NT2/D1 (cell line): ENCODE measurements at regions not wholly inside any gene's neighbourhood (a gene's known extent, or its start where the extent isn't known, plus 50 kb on each side); places are given as distances from the start of the nearest gene placed in this dataset.

ENCODE experiments used
- DNase-seq: peaks from one replicate; pipeline ENCODE4 v3.0.0-alpha.2; 2011; ENCODE audit warnings: low read depth, low spot score
- H3K27me3 ChIP-seq: 2 replicates; pipeline ENCODE4 v1.6.0; 2011; ENCODE audit warnings: mild to moderate bottlenecking; ENCODE audit not compliant: insufficient read length, insufficient read depth
- H3K36me3 ChIP-seq: 2 replicates; pipeline ENCODE4 v1.6.1; 2011; ENCODE audit warnings: mild to moderate bottlenecking, low read length, mixed read lengths; ENCODE audit not compliant: insufficient read depth, insufficient read length
- H3K4me1 ChIP-seq: 2 replicates; pipeline ENCODE4 v1.5.1; 2011; ENCODE audit not compliant: insufficient read depth, insufficient read length
- H3K4me3 ChIP-seq: 2 replicates; pipeline ENCODE4 v1.5.1; 2011; ENCODE audit warnings: low read depth; ENCODE audit not compliant: insufficient read length
- H3K9ac ChIP-seq: 2 replicates; pipeline ENCODE4 v1.6.0; 2011; ENCODE audit warnings: low read depth; ENCODE audit not compliant: insufficient read length
- H3K9me3 ChIP-seq: 2 replicates; pipeline ENCODE4 v1.5.1; 2011; ENCODE audit warnings: mild to moderate bottlenecking, low read length; ENCODE audit not compliant: insufficient read depth
- SUZ12 ChIP-seq: IDR thresholded peaks from 2 replicates; pipeline ENCODE4 v1.6.1; 2011; ENCODE audit not compliant: insufficient read length, insufficient read depth; ENCODE audit errors: extremely low read depth
- YY1 ChIP-seq: IDR thresholded peaks from 2 replicates; pipeline ENCODE4 v1.6.1; 2011; ENCODE audit not compliant: insufficient read length, insufficient read depth
- ZNF274 ChIP-seq: IDR thresholded peaks from 2 replicates; pipeline ENCODE4 v1.6.1; 2011; ENCODE audit warnings: mild to moderate bottlenecking, low read depth, low read length

DNA sequence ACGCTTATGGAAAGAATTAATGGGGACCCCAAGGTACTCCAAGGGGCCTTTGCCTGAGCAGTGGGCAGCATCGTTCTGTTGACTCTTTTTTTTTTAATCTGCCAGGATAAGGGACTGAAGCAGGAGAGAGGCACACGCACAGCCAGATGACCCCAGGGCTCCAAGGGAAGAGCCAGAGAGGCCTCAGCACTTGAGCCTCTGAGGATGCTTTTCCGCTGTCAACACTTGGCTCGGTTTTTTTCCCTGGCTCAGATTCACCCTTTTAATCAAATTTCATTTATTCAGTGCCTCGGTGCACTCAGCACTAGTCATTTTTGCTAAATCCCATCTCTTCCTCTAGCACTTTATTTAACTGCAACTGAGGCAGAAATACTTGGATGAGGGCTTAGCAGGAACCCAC, 226.3 kb downstream of the FGF9 start:
- no peak for TF ChIP-seq ZNF274
- TF ChIP-seq SUZ12: no peak
- no peak for TF ChIP-seq YY1
- DNase-seq: no peak
- Histone ChIP-seq H3K4me3 (no peak overlapping the region), H3K9ac (no peak overlapping the region), H3K27me3 (no peaks in the 10 kb centered on the region), H3K9me3 (no peaks in the 10 kb centered on the region), H3K4me1 (no peaks in the 10 kb centered on the region), H3K36me3 (no peaks in the 10 kb centered on the region)

DNA sequence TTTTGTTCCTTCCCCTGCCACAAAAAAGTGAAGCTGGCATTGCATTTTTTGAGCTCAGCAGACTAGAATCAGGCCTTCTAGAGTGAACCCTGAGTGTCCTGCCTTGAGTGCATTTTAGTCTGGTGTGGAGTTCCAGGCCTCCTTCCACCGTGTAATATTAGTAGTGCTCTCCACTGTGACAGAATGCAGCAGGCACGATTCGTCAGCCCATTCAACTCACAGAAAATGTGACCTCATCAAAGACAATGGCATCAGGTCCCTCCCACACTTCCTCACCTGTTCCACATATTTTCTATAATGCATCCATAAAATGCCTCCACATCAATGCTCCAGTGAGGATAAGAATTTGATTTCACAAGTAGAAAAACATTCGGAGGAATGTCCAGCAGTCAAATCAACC, 227.6 kb downstream of the FGF9 start:
- no peak overlapping the region for H3K4me3 ChIP-seq
- TF ChIP-seq ZNF274 (no peak), YY1 (no peak), SUZ12 (no peak)
- no peak for DNase-seq
- no peaks in the 10 kb centered on the region for H3K9me3 ChIP-seq
- H3K4me1 ChIP-seq: no peaks in the 10 kb centered on the region
- no peak overlapping the region for H3K9ac ChIP-seq
- no peaks in the 10 kb centered on the region for H3K27me3 ChIP-seq
- H3K36me3 ChIP-seq: no peaks in the 10 kb centered on the region

DNA sequence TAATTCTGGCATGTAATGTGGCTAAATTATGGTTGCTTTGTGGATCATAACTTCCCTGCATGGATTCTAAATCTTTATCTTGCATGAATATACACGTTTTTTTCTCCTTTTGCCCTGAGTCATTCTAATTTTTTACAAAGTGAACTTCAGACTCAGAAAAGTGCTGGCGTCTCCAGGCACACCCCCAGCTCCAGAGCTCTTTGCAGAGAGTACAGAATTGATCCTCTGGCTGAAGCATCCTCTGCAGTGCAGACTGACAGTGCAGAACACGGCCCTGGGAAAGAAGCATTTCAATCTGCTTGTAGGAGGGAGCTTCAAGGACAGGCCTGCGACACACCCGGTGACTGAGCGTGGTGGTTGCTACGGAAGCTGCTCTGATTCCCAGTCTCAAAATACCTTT, 228.1 kb downstream of the FGF9 start:
- Histone ChIP-seq H3K9me3 (no peaks in the 10 kb centered on the region), H3K4me3 (no peak overlapping the region), H3K36me3 (no peaks in the 10 kb centered on the region), H3K4me1 (no peaks in the 10 kb centered on the region), H3K9ac (no peak overlapping the region), H3K27me3 (no peaks in the 10 kb centered on the region)
- DNase-seq: no peak
- TF ChIP-seq YY1: no peak
- TF ChIP-seq SUZ12: no peak
- TF ChIP-seq ZNF274: no peak

DNA sequence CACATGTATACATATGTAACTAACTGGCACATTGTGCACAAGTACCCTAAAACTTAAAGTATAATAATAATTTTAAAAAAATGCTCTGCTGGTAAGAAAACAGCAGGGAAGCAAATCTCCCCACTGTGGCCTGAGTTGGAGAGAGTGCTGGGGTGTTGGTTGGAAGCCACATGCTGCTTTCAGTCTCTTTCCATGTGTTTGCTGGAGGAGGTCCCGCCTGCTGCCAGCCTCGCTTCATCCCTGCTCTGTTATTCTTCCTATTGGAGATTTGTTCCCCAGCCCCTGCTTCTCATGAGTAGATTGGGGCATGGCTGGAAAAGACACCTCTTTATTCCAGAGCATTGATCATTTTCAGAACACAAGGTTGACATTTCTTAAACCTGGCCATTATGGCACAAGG, 230.5 kb downstream of the FGF9 start:
- Histone ChIP-seq H3K9ac (no peak overlapping the region), H3K4me3 (no peak overlapping the region), H3K27me3 (no peaks in the 10 kb centered on the region), H3K4me1 (no peaks in the 10 kb centered on the region), H3K36me3 (no peaks in the 10 kb centered on the region), H3K9me3 (no peaks in the 10 kb centered on the region)
- TF ChIP-seq ZNF274 (no peak), SUZ12 (no peak), YY1 (no peak)
- DNase-seq: no peak

DNA sequence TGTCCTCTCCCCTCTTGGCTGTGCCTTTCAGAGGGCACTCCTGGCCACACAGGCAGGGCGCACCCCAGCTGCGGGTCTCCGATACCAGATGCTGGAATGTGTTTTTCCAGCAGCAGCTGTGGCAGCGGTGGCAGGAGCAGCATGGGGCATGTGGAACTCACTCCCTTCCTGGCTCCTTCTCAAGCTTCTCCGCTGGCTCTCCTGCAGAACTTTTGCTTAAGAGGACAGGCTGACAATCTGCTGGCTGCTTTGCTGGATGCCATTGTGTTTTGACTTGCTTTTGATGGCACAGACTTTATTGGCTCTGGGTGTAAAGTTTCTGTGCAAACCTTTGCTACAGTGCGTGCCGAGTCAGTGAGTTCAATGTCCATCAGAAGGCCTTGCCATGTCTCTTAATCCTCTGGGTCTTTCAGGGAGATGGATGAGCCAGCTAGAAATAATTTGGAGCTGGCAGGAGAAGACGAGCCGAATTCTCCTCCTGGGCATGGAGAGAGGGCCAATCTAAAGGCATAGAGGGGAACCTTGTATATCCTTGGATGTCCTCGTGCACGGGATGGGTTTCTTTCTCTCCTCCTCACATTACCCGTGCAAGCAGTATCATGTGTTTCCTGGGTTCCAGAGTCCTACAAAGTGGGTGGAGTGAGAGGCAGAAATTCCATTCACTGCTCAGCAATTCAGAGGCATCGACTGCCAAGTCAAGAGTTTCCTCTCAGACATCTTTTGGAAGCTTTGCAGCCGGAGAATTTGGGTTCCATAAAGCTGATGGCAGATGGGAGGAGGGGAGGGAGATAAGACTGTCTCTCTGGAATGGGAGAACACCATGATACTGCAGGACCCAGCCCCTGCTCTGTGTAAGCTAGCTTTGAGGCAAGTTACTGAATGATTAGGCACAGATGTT, 231.2 kb downstream of the FGF9 start:
- TF ChIP-seq YY1: no peak
- no peak for TF ChIP-seq SUZ12
- no peak for TF ChIP-seq ZNF274
- Histone ChIP-seq H3K27me3 (no peaks in the 10 kb centered on the region), H3K4me1 (no peaks in the 10 kb centered on the region), H3K9me3 (no peaks in the 10 kb centered on the region), H3K9ac (no peak overlapping the region), H3K36me3 (no peaks in the 10 kb centered on the region), H3K4me3 (no peak overlapping the region)
- DNase-seq: no peak

DNA sequence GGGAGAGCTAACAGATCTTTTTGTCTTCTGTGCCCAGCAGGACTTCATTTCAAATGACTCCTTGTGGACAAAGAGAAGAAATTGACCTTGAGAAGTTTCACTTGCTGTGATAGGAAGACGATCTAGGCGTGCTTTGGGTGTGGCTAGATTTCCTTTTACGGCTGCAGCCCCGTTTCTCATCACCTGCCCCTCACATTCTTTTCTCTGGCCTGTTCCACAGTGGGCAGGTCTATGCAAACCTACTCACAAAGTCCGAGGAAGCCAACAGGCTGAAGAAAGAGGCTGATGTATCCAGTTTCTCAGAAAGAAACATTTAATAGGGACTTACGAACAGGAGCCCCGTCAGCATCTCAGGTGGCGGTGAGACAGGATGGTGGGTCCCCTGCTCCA, 231.8 kb downstream of the FGF9 start:
- Histone ChIP-seq H3K4me3 (no peak overlapping the region), H3K4me1 (no peaks in the 10 kb centered on the region), H3K27me3 (no peaks in the 10 kb centered on the region), H3K9me3 (no peaks in the 10 kb centered on the region), H3K9ac (no peak overlapping the region), H3K36me3 (no peaks in the 10 kb centered on the region)
- TF ChIP-seq ZNF274: no peak
- no peak for TF ChIP-seq SUZ12
- no peak for TF ChIP-seq YY1
- no peak for DNase-seq

DNA sequence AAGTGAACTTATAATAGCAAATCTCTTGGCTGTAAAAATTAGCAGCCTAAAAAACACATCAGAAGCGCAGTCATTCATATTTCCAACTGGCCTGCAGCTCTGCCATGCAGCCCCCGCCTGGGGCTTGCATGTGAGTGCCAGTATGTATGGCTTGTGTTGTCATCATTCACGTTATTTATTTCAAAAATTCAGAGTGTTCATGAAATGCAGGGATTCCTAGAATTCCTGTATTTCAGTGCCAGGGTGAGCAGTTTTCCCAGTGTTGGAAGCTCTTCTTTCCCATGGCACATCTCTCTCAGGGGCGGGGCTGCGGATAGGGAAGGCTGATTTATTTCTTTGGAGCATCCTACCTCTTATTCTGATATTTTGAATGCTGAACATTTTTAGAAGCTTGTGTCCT, 234.6 kb downstream of the FGF9 start:
- H3K9ac ChIP-seq: no peak overlapping the region
- no peaks in the 10 kb centered on the region for H3K4me1 ChIP-seq
- H3K9me3 ChIP-seq: no peaks in the 10 kb centered on the region
- no peak overlapping the region for H3K4me3 ChIP-seq
- H3K36me3 ChIP-seq: no peaks in the 10 kb centered on the region
- no peak for DNase-seq
- no peak for TF ChIP-seq SUZ12
- TF ChIP-seq YY1: no peak
- no peak for TF ChIP-seq ZNF274
- no peaks in the 10 kb centered on the region for H3K27me3 ChIP-seq

DNA sequence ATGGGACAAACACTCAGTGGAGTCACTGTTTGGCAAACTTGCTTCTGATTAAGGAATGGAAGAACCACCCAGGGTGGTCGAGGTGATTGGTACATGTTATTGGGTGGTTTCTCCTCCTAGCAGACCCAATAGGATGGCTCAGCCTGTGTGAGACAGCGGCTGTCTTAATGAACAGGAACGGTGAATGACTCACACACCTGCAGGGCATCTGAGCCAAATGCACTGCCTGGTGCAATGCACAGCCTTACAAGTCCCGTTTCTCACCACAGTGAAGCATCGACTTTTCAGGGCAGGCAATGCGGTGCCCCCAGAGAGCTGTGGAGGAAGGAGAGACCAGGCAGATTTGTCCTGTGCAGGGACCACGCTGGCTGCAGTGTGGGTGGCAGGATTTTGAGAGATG, 238.5 kb downstream of the FGF9 start:
- no peak overlapping the region for H3K4me3 ChIP-seq
- H3K9ac ChIP-seq: no peak overlapping the region
- H3K36me3 ChIP-seq: no peaks in the 10 kb centered on the region
- H3K4me1 ChIP-seq: no peaks in the 10 kb centered on the region
- H3K9me3 ChIP-seq: no peaks in the 10 kb centered on the region
- TF ChIP-seq SUZ12 (no peak), YY1 (no peak), ZNF274 (no peak)
- DNase-seq: no peak
- no peaks in the 10 kb centered on the region for H3K27me3 ChIP-seq
